NB4 (cell line): ENCODE measurements at regions not wholly inside any gene's neighbourhood (a gene's known extent, or its start where the extent isn't known, plus 50 kb on each side); places are given as distances from the start of the nearest gene placed in this dataset.

Experiments used
- CTCF ChIP-seq: IDR thresholded peaks from one replicate; pipeline ENCODE4 v1.5.1; 2012; ENCODE audit warnings: low read depth, low read length
- MAX ChIP-seq: IDR thresholded peaks from 2 replicates; pipeline ENCODE4 v1.6.1; 2011; ENCODE audit warnings: low read depth, low read length
- MYC ChIP-seq: IDR thresholded peaks from 2 replicates; pipeline ENCODE4 v1.6.1; 2011; ENCODE audit warnings: low read depth, low read length
- POLR2A ChIP-seq: IDR thresholded peaks from 2 replicates; pipeline ENCODE4 v1.6.1; 2011; ENCODE audit warnings: mild to moderate bottlenecking; ENCODE audit not compliant: insufficient read length; ENCODE audit errors: extremely low read depth

GRCh38 chr7:45457591-45457990 lies 116.6 kb upstream of the ADCY1 start:
- no peak for TF ChIP-seq CTCF
- no peak for TF ChIP-seq MYC
- no peak for TF ChIP-seq POLR2A
- no peak for TF ChIP-seq MAX
